OCI-LY3 (cell line): ENCODE measurements at regions not wholly inside any gene's neighbourhood (a gene's known extent, or its start where the extent isn't known, plus 50 kb on each side); places are given as distances from the start of the nearest gene placed in this dataset.

Source experiments
- CTCF ChIP-seq: fragments of 200-600, 300-600 bp; sonication (generic); IDR thresholded peaks from 2 replicates; pipeline ENCODE4 v1.5.1; 2014; ENCODE audit warnings: antibody characterized with exemption, low read length, low read depth
- EZH2phosphoT487 ChIP-seq: fragments of 200-600 bp; shearing (Covaris generic); IDR thresholded peaks from 2 replicates; pipeline ENCODE4 v1.6.1; 2018; ENCODE audit warnings: antibody characterized with exemption, mixed run types, low read depth

DNA sequence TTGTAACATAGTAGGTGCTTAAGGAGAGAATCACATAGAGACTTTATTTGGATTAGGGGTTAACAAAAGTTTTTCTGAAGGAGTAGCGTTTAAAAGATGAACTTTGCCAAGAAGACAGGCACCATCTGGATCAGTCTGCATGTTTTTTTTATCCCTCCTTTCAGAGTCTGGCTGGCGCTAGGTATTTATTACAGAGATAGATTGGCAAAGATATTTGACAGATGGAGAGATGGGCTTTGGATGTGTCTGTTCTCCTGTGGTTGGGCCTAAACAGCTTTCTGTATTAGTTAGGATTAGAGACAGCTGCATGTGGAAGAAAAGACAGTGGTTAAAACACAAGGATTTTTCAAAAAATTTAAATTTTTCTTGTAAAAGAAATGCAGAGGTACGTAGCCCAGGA, 133.9 kb downstream of the C12orf75 start:
- TF ChIP-seq CTCF (no peak), EZH2phosphoT487 (no peak)
